Stimulated activated CD4-positive, alpha-beta T cell treated with anti-CD3 and anti-CD28 coated beads, Interleukin-1b, Interleukin-23, amount 100 ng/mL, for 24 hours (primary cell): ENCODE measurements at regions not wholly inside any gene's neighbourhood (a gene's known extent, or its start where the extent isn't known, plus 50 kb on each side); places are given as distances from the start of the nearest gene placed in this dataset.
"Not testable (repeated sequence)": the region's sequence is repeated elsewhere in the genome, so short reads cannot be mapped to it uniquely, and the experiment has no call there.

ENCODE experiments used
- DNase-seq, 4 experiments: peaks; one replicate each; pipeline ENCODE4 v3.0.0-alpha.2; 2020; ENCODE audit warnings: low read depth in 4 of 4, low spot score in 1 of 4

DNA sequence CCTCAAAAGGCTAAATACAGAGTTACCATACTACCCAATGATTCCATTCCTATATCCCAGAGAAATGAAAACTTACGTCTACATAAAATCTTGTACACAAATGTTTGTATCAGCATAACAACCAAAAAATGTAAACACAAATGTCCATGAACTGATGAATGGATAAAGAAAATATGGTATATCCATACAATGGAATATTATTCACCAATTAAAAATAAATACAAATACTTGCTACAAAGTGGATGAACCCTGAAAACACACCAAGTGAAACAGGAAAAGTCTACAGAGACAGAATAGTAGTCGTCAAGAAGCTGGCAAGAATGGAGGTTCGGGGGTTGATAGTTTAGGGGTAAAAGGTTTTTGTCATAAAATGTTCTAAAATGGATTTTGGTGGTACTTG is 54.0 kb upstream of the ANKRD28 start:
- DNase-seq: no peak

DNA sequence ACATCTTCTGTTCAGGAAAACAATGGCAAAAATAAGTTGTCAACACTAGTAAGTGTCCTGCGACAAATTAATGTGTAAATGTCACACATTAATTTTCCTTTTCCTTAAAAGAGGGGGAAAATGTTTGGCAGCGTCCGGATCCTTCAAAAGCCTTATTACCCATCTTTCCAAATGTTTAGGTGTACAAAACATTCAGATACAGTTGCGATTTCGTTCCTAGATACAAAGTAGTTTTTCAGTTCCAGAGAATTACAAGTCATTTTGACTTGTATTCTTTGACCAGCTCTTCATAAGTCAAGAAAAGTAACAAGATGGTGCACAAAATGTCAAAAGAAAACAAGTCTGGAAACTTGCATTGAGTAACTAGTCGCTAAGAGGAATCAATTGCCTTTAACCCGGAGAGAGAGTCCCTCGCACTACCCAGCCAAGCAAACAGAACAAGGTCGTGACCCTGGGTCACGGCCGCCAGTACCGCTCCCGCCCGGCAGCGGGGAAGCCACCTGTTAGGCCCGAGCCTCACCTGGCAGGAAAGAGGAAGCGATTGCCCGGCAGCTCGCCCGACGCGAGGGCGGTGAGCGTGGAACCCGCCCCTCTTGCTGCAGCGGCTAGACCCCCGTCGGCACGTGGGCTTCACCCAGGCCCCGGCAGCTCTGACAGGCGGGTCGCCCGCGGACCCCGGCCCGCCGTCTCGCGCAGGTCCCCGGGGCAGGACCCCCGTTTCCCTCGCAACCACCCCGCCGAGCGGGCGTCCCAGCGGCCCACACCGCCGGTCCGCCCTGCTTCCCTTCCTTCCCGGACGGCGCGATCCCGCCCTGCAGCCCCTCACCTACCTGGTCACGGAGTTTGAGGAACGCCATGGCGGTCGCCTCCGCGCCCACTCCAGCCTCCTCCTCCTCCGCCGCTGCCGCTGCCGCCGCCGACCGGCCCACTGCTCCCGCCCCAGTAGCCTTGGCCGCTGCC is 61.0 kb upstream of the ANKRD28 start:
- DNase-seq: peak in 3 of 4 experiments; percentile 14 to 45 (median 30)

DNA sequence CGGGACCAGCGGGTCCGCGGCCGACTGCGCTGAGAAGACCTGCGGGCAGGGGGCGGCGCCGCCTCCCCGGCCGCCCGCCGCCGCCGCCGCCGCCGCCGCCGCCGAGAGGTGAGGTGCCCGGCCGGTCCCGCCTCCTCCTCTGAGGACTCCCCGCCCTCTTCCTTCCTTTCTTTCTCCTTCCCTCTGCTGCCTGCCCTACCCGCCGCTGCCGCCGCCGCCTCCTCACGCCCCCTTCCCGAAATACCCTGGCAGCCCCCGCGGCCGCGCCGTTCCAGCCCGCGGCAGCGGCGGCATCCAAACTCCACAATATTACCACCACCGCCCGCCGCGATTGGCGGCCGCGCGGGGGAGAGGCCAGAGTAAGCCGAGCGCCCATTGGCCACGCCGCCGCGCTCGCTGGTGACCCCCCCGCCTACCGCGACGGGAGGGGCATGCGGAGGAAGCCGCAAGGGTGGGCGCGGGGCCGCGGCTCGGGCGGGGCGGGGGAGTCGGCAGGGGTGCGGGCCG is 61.8 kb upstream of the ANKRD28 start:
- DNase-seq: peak; percentile 45 to 75 (median 60)

DNA sequence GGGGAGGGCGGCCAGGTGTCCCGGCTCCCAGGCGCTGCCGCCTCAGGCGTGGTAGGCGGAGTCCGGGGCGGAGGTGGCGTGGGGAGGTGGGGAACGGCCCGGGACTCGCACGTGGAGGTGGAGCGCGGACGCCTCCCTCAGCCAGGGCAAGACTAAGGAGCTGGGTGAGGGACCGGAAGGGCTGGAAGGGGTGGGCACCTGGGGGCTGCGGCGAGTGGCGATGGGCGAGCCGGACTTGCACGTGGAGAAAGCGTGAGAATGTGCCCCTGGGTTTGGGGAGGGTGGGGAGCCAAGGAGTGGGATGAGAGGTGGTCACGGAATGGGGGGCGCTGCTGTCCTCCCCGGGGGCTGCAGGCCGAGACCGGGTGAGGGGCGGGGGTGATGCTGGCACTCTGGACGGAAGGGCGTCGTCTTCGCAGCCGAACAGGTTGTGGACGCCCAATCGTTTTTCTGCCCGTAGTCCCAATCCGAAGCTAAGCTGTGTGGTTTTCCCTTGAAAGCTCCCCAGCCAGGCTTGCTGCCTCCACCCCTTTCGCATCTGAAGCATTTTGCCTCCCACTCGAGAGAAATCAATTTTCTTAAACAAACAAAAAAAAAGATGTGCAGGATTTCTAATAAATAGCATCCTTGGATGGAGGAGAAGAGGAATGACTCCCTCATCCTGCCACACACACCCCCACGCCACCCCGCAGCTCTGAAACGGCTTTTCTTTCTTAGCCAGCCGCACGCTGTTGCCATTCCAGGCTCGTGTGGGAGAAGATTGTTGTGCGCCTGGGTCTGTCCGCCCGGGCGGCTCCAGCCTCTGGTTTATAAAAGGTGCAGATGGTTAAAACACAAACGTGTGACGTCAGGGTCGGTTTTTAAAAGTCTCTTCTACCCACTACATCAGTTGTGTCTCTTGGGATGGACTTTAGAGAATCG is 62.5 kb upstream of the ANKRD28 start:
- peak in 3 of 4 experiments; percentile 4 to 35 (median 26) for DNase-seq

DNA sequence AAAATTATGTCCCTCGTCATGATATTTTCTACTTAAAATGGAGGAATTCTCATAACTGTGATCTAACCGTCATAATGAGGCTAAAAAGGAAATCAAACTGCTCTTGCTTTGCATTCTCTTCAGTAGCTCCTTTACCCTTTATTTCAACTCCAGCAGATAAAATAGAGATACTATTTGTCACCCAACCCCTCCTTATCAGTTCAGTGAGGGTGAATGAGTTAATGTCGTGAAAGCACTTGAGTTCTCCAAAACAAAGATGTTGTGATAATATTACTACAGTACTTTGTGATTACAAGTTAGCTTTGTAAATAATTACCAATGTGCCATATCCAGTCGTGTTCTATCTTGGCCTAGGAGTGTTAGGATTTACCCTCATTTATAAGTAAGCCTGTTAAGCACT is 63.4 kb upstream of the ANKRD28 start:
- no peak for DNase-seq

DNA sequence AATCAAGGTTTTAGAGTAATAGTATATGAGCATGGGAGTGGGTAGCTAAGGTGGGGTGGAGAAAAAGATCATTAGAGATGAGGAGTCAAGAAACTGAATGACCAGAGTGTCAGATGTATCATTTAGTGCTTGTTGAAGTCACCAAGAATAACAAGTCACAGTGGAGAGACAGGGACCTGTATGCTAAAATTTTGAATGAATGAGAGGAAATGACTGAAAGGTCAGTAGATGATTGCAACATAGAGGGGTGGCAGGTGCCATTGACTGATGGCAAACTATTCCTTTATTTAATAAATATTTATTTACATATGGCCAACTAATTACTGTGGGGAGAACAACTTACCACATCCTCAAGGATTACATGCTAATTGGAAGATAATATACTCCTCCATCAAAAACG is 75.0 kb upstream of the ANKRD28 start:
- no peak for DNase-seq

DNA sequence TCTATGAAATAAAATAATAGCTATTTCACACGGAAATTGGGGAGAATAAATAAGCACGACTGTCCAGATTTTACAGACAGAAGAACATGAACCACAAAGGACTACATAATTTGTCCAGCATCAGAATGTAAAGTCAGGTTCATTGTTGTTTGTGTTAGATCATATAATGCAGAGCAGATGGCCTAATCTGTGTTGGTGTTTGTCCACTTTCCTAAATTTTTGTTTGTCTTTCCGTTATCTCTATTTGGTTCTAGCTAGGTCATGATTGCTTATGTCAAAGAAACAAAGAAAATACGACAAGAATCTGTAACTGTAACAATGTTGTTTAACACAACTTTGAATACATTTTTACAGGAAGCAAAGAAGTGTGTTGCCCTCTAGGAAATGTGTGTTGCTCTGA is 75.6 kb upstream of the ANKRD28 start:
- no peak for DNase-seq

DNA sequence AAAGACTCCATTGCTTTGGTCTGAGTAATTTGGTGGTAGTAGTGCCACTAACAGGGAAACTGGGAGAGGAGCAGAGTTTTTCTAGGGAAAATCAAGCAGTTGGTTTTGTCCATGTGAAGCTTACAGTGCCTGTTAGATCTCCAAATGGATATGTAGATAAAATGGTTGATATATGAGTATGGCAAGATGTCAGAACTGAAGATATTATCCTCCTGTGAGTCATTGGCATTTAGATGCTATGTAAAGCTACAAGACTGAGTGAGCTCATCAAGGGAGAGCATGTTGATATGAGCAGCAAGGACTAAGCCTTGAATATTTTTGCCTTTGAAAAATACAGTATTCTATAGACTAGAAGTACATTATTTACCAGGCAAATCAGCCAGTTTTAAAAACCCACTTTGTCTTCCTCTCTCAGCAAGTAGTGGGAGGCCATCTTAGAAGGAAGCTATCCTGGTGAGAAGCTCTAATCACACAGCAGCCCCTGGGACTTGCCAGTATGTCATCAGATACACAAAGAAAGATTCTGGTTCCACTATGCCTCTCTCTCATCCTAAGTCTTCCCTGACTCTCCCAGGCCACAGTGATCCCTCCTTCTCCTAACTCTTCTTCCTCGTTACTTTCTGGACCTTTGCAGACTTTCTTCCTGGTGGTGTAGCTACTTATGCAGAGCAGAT is 77.4 kb upstream of the ANKRD28 start:
- no peak for DNase-seq

DNA sequence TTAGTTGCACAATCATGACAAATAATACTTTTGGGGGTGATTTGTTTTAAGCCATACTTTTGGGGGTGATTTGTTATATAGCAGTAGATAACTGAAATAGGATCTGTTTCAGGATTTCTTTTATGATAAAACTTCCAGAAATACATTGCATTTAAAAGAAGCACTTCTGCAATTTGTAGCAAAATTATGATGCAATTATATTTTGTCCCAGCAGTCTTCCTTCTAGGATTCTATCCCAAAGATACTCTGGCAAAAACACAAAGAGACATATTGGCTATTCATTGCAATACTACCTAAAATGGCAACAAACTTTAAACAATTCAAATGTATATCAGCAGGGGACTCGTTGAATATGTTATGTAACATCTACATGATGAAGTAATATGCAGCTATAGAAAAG is 78.9 kb upstream of the ANKRD28 start:
- no peak for DNase-seq

DNA sequence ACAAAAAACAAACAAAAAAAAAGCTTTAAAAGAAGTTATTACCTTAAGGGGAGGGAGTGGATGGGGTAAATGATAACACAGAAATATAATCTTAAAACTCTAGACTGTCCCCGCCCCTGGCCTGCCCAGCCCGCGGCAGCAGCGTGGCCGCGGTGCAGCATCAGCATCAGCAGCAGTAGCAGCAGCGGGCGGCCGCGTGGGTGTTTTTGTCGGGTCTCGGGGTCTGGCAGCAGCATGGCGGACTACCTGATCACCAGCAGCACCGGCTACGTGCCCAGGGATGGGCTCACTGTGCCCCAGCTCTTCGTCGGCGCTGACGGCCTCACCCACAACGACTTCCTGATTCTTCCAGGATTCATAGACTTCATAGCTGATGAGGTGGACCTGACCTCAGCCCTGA is 80.0 kb upstream of the ANKRD28 start:
- DNase-seq: no peak

DNA sequence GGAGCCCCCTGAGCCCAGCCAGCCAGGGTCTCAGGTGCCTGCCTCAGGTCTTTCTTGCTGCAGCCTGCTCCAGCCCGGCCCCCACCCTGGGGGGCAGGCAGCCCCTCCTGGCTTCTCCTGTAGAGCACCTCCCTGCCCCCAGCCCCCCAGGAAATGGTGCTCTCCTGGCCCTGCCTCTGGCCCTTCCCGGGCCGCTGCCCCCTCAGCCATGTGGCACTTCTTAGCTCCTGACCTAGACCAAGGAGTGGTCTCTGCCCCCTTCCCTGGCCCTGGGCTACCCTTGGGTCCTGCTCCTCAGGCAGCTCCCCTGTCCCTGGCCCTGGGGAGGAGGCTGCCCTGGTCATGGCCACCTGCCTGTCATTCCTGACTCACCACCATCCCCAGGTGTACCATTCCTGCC is 82.0 kb upstream of the ANKRD28 start:
- DNase-seq: not testable (repeated sequence)

DNA sequence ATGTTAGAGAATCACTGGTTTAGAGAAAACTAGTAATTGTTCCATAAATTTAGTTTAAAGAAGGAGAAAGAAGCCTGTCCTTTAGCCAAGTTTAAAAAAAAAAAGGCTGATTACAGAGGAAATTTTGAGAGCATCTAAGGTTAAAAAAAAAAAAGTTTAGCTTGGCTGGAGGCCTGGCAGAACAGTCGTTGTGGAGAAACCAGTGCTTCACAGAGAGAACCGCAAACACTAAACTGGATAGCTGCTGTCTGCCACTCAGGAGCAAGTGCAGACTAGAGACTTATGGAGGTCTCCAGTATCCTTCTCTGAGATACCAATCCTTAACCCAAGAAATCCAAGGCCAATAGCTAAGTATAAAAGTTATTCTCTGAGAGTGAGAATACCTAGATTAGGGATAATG is 84.8 kb upstream of the ANKRD28 start:
- DNase-seq: no peak

DNA sequence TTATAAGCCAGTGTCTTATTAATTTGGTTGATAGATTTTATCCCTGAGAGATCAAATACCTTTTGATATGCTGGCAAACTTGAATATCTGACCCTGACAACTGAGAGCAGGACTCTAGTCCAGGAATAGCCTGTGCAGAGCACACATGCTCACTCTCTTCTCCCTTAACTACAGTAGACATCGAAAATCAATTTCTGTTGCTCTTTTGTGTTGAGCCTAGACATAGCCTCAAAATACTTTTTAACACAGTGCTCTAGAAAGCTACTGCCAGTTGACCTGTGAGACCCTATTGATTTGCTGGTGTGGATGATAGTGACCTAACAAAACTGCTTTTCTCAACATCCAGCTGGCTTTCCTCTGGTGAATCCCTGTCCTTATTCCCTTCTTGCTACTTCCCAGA is 86.4 kb upstream of the ANKRD28 start:
- no peak for DNase-seq

DNA sequence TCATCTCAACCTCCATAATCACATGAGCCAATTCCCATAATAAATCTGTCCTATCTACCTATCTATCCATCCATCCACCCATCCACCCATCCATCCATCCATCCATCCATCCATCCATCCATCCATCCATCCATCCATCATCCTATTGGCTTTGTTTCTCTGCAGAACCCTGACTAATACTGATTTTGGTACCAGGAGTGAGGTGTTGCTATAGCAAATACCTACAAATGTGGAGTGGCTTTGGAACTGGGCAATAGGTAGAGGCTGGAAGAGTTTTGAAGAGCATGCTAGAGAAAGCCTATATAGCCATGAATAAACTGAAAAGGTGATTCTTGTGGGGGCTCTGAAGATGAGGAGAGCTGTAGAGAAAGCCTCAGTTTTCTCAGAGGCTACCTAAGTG is 88.7 kb upstream of the ANKRD28 start:
- DNase-seq: no peak

DNA sequence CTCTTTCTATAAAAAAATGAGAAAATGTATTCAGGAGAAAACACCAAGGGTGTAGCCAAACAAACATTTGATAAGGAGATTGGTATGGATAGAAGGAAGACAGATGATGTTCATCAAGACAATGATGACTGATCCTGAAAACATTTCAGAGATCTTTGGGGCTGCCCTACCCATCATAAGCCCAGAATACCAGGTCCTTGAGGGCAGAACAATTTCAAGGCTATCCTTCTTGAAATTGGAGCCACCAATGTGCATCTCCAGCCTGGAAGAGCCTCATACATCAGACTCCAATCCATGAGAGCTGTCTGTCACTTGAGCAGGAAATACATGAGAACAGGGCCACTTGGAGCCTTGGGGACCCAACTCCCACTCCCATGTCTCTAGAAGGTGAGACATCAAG is 89.5 kb upstream of the ANKRD28 start:
- no peak for DNase-seq

DNA sequence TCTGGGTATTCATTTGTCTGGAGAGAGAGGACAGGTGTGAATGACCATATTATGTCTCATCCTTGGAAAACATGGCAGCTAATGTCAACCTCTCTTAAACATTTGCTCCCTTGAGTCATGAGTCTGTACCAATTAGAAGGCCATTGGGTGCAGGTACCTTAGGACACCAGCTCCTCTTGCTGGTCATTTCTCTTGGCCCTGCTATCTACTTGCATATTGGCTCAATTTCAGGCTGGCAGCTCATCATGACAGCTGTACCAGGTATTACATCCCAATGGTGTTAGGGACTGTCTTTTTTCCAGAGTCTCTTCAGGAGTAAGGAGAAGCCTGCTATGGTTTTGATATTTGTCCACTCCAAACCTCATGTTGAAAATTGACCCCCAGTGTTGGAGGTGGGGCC is 92.2 kb upstream of the ANKRD28 start:
- no peak for DNase-seq

DNA sequence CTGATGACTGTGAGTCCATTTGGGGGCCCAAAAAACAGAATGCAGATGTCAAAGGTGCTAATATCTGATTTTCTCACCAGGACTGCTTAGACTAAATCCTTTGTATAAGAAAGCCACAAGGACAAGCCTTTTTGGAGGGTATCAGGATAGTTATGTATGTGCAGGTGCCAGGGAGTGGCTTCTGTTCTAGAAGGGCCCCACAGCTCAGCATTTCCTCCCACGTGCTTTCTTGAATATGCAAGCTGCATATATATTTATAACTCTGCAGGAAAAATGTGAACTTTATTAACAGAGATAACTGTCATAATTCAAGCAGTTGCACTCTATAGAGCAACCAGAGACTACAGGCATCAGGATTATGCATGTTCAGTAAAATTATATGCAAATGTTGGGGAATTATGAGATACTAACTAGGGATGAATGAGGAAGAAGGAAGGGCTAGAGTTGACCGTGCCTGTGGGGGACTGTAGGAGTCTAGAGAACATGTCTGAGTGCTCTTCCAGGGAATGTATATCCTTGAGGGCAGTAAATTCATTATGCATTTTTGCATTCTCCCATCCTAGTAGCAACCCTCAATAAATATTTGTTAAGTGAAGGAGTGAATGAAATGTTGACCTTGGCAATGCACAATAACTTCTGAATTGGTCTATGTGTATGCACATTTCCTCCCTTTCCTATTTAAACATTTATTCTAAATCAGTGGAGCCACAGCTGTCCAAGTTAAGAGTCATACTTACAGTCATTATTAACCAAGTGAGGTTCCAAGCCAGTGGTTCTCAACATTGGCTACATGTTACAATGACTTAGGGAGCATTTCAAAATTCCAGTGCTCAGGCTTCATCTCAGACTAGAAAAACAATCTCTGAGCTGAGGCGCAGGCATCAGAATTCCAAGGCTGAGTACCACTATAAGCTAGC is 94.8 kb upstream of the ANKRD28 start:
- no peak for DNase-seq

DNA sequence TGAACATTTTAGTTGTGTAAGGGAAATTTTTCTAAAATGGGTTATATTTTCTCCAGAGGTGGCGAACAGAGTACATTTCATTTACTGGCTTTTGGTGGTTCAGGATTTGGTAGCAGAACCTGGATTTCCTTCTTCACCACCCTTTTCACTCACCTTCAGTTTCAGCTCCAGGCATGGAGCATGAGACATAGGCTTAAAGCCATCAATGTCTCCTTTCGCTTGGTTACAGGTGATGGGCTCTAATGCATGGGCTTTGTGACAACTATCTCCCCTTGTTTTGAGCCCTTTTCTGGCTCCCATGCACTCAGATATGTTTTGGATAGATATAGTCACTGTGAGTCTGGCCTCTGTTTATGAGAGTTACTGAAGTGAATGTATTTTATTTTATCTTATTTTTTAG is 96.6 kb upstream of the ANKRD28 start:
- no peak for DNase-seq

DNA sequence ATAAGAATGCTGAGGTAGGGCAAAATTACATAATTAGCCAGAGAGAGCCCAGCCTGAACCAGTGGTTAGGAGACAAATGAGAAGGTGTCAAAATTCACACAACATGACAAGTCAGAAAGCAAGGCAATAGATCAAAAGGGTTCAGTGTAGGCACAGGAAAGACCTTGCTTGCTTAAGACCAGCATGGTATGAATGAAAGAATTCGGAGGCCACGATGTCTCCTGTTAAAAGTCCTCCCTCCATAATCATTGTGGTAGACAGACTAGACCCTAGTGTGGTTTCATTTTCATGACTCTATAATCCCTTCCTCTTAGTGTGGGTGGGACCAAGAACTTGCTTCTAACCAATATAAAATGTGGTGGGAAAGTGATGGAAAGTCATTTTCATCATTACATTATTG is 98.7 kb upstream of the ANKRD28 start:
- no peak for DNase-seq

DNA sequence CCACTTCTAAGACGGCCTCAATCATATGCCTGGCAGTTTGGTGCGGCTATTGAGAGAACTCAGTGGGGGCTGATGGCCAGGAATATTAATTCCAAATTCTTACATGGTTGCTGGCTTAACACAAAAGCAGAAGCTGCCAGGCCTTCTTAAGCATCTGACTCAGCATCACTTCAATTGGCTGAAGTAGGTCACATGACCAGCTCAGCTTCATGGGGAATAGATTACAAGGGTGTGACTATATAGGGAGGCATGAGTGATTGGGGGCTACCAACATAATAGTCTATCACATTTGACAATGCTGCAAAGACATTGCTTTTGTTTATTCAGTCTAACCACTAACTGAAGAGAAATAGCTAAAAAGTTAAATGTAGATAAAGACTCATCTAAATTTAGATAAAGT is 101.6 kb upstream of the ANKRD28 start:
- no peak for DNase-seq
